SK-N-SH treated with all-trans-retinoic acid at 6 μM for 48 hours (cell line): ENCODE measurements at regions not wholly inside any gene's neighbourhood (a gene's known extent, or its start where the extent isn't known, plus 50 kb on each side); places are given as distances from the start of the nearest gene placed in this dataset.
A peak's percentile ranks its signal among the peaks of the same experiment; 100 is the strongest.
"Not testable (repeated sequence)": the region's sequence is repeated elsewhere in the genome, so short reads cannot be mapped to it uniquely, and the experiment has no call there.

Source experiments
- ATAC-seq: fragments of 200-7000 bp; cut with Tn5 transposase; 3 replicates; pipeline ENCODE4 v1.9.1; 2020; ENCODE audit warnings: mild to moderate bottlenecking, moderate library complexity
- ARNTL ChIP-seq: fragments of 450-650 bp; formaldehyde crosslinking; IDR thresholded peaks from 2 replicates; pipeline ENCODE4 v1.5.0; 2020; ENCODE audit warnings: low read depth, mild to moderate bottlenecking, moderate library complexity, borderline replicate concordance
- BACH2 ChIP-seq: fragments of 250-450 bp; sonication (Bioruptor Pico); IDR thresholded peaks from 2 replicates; pipeline ENCODE4 v1.9.0; 2021; ENCODE audit warnings: mild to moderate bottlenecking, borderline replicate concordance
- CREB5 ChIP-seq: fragments of 250-450 bp; sonication (Bioruptor Pico); IDR thresholded peaks from 2 replicates; pipeline ENCODE4 v1.5.1; 2020; ENCODE audit warnings: low read depth, mild to moderate bottlenecking, moderate library complexity
- CSDC2 ChIP-seq: fragments of 250-450 bp; sonication (Bioruptor Pico); IDR thresholded peaks from 2 replicates; pipeline ENCODE4 v1.5.0; 2020; ENCODE audit warnings: mild to moderate bottlenecking, moderate library complexity
- CSRNP3 ChIP-seq: fragments of 250-450 bp; sonication (Bioruptor Pico); IDR thresholded peaks from 2 replicates; pipeline ENCODE4 v1.5.1; 2021; ENCODE audit warnings: mild to moderate bottlenecking, moderate library complexity
- ESRRG ChIP-seq: fragments of 250-450 bp; sonication (Bioruptor Pico); IDR thresholded peaks from 2 replicates; pipeline ENCODE4 v1.6.1; 2021; ENCODE audit warnings: mild to moderate bottlenecking
- GLIS3 ChIP-seq: fragments of 250-450 bp; sonication (Bioruptor Pico); IDR thresholded peaks from 2 replicates; pipeline ENCODE4 v1.5.0; 2020; ENCODE audit warnings: mild to moderate bottlenecking, moderate library complexity
- OSR1 ChIP-seq: fragments of 250-450 bp; sonication (Bioruptor Pico); IDR thresholded peaks from 2 replicates; pipeline ENCODE4 v1.8.0; 2022; ENCODE audit warnings: moderate library complexity, mild to moderate bottlenecking, inconsistent platforms
- RARB ChIP-seq: fragments of 250-450 bp; sonication (Bioruptor Pico); IDR thresholded peaks from 2 replicates; pipeline ENCODE4 v1.8.0; 2021; ENCODE audit warnings: mild to moderate bottlenecking, moderate library complexity
- SNAI2 ChIP-seq: fragments of 250-450 bp; sonication (Bioruptor Pico); IDR thresholded peaks from 2 replicates; pipeline ENCODE4 v1.5.0; 2020; ENCODE audit warnings: mild to moderate bottlenecking, moderate library complexity
- TOX ChIP-seq: fragments of 250-450 bp; sonication (Bioruptor Pico); IDR thresholded peaks from 2 replicates; pipeline ENCODE4 v1.8.0; 2021; ENCODE audit warnings: mild to moderate bottlenecking, moderate library complexity, borderline replicate concordance
- TSHZ2 ChIP-seq: fragments of 250-450 bp; sonication (Bioruptor Pico); IDR thresholded peaks from 2 replicates; pipeline ENCODE4 v1.5.0; 2020; ENCODE audit warnings: mild to moderate bottlenecking, moderate library complexity
- ZC3H10 ChIP-seq: fragments of 250-450 bp; sonication (Bioruptor Pico); IDR thresholded peaks from 2 replicates; pipeline ENCODE4 v1.5.1; 2021; ENCODE audit warnings: mild to moderate bottlenecking, moderate library complexity
- ZFP30 ChIP-seq: fragments of 450-650 bp; formaldehyde crosslinking; IDR thresholded peaks from 2 replicates; pipeline ENCODE4 v1.5.0; 2022; ENCODE audit warnings: mild to moderate bottlenecking, moderate library complexity
- ZNF565 ChIP-seq: fragments of 450-650 bp; formaldehyde crosslinking; conservative IDR thresholded peaks from 2 replicates; pipeline ENCODE4 v1.5.0; 2020; ENCODE audit warnings: low read depth, mild to moderate bottlenecking, moderate library complexity
- ZNF70 ChIP-seq: fragments of 450-650 bp; formaldehyde crosslinking; IDR thresholded peaks from 2 replicates; pipeline ENCODE4 v1.5.0; 2020; ENCODE audit warnings: mild to moderate bottlenecking, moderate library complexity
- ZNF8 ChIP-seq: fragments of 450-650 bp; formaldehyde crosslinking; IDR thresholded peaks from 2 replicates; pipeline ENCODE4 v1.5.0; 2020; ENCODE audit warnings: mild to moderate bottlenecking, moderate library complexity
- TF ChIP-seq, protein P1 (sequence below): fragments of 250-450 bp; sonication (Bioruptor Pico); IDR thresholded peaks from 2 replicates; pipeline ENCODE4 v1.8.0; 2021; ENCODE audit warnings: low read depth, mild to moderate bottlenecking, moderate library complexity, borderline replicate concordance
- TF ChIP-seq, protein P2 (sequence below): fragments of 250-450 bp; sonication (Bioruptor Pico); IDR thresholded peaks from 2 replicates; pipeline ENCODE4 v1.8.0; 2020; ENCODE audit warnings: mild to moderate bottlenecking, moderate library complexity, borderline replicate concordance

- ATAC-seq = no peak
These were observed 160.1 kb upstream of the BANK1 start for GRCh38 chr4:101630319-101630986.

GRCh38 chr4:101621120-101621519 is 169.4 kb upstream of the BANK1 start:
- TF ChIP-seq, protein P1, sequence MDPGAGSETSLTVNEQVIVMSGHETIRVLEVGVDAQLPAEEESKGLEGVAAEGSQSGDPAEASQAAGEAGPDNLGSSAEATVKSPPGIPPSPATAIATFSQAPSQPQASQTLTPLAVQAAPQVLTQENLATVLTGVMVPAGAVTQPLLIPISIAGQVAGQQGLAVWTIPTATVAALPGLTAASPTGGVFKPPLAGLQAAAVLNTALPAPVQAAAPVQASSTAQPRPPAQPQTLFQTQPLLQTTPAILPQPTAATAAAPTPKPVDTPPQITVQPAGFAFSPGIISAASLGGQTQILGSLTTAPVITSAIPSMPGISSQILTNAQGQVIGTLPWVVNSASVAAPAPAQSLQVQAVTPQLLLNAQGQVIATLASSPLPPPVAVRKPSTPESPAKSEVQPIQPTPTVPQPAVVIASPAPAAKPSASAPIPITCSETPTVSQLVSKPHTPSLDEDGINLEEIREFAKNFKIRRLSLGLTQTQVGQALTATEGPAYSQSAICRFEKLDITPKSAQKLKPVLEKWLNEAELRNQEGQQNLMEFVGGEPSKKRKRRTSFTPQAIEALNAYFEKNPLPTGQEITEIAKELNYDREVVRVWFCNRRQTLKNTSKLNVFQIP = no peak
- TF ChIP-seq CSRNP3 (CRISPR knock-in tag) (no peak), BACH2 (CRISPR knock-in tag) (no peak), RARB (CRISPR knock-in tag) (no peak), CSDC2 (CRISPR knock-in tag) (no peak), ZNF8 (CRISPR knock-in tag) (no peak), ZC3H10 (CRISPR knock-in tag) (no peak), ARNTL (no peak), GLIS3 (CRISPR knock-in tag) (no peak), ESRRG (CRISPR knock-in tag) (no peak), SNAI2 (CRISPR knock-in tag) (no peak)
- ATAC-seq = peak; percentile 82

More at GRCh38 chr4:101630319-101630986, 160.1 kb upstream of the BANK1 start:
- TF ChIP-seq SNAI2 (CRISPR knock-in tag) (no peak), ZFP30 (CRISPR knock-in tag) (no peak), CREB5 (CRISPR knock-in tag) (no peak), RARB (CRISPR knock-in tag) (no peak), OSR1 (CRISPR knock-in tag) (no peak), ZNF70 (CRISPR knock-in tag) (no peak), ZNF565 (CRISPR knock-in tag) (no peak), BACH2 (CRISPR knock-in tag) (no peak), CSDC2 (CRISPR knock-in tag) (no peak)
- TF ChIP-seq, protein P1 = no peak
- TF ChIP-seq, protein P2, sequence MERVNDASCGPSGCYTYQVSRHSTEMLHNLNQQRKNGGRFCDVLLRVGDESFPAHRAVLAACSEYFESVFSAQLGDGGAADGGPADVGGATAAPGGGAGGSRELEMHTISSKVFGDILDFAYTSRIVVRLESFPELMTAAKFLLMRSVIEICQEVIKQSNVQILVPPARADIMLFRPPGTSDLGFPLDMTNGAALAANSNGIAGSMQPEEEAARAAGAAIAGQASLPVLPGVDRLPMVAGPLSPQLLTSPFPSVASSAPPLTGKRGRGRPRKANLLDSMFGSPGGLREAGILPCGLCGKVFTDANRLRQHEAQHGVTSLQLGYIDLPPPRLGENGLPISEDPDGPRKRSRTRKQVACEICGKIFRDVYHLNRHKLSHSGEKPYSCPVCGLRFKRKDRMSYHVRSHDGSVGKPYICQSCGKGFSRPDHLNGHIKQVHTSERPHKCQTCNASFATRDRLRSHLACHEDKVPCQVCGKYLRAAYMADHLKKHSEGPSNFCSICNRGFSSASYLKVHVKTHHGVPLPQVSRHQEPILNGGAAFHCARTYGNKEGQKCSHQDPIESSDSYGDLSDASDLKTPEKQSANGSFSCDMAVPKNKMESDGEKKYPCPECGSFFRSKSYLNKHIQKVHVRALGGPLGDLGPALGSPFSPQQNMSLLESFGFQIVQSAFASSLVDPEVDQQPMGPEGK (CRISPR knock-in tag) = no peak

DNA sequence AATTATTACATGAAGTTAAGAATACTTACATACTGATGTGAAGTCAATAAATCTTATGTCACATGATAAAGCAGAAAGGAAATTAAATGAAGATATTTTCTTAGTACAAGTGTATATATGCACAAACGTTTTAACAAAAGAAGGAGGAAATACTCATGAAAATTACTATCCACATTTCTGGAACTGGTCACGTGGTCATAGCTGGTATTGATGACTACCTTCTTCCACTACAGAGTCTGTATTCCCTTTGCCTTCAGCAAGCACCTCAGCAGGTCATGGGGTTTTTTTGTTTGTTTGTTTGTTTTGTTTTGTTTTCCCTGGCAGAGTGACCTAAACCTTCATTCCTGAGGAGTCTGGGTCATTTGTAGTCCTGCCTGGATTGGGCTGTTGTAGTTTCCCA is 174.9 kb upstream of the BANK1 start:
- no peak for TF ChIP-seq ZC3H10 (CRISPR knock-in tag)
- no peak for TF ChIP-seq BACH2 (CRISPR knock-in tag)
- TF ChIP-seq, protein P2 (CRISPR knock-in tag) = no peak
- no peak for TF ChIP-seq TOX (CRISPR knock-in tag)
- no peak for TF ChIP-seq TSHZ2 (CRISPR knock-in tag)
- no peak for ATAC-seq

DNA sequence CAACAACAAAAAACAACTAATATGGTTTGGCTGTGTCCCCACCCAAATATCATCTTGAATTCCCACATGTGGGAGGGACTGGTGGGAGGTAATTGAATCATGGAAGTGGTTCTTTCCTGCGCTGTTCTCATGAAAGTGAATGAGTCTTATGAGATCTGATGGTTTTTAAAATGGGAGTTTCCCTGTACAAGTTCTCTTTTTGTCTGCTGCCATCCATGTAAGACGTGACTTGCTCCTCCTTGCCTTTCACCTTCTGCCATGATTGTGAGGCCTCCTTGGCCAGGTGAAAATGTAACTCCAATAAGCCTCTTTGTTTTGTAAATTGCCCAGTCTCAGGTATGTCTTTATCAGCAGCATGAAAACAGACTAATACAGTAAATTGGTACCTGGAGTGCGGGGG is 183.5 kb upstream of the BANK1 start:
- not testable (repeated sequence) for ATAC-seq
